ENCODE measurements at regions not wholly inside any gene's neighbourhood (a gene's known extent, or its start where the extent isn't known, plus 50 kb on each side); places are given as distances from the start of the nearest gene placed in this dataset.
"Not testable (repeated sequence)": the region's sequence is repeated elsewhere in the genome, so short reads cannot be mapped to it uniquely, and the experiment has no call there.

GRCh38 chr6:6414931-6415330, 94.5 kb upstream of the F13A1 start:
- no peak for DNase-seq

GRCh38 chr6:6417475-6417874, 97.0 kb upstream of the F13A1 start:
- DNase-seq, result no peak

GRCh38 chr6:6418421-6418820, 98.0 kb upstream of the F13A1 start:
- DNase-seq, result no peak

GRCh38 chr6:6420107-6420506, 99.6 kb upstream of the F13A1 start:
- DNase-seq, result no peak

GRCh38 chr6:6434151-6434550, 113.7 kb upstream of the F13A1 start:
- no peak for DNase-seq

- DNase-seq, result no peak
Observed at GRCh38 chr6:6434723-6435122, 114.3 kb upstream of the F13A1 start.

- no peak for DNase-seq
Observed at GRCh38 chr6:6436366-6436765, 115.9 kb upstream of the F13A1 start.

- DNase-seq, result no peak
Observed at GRCh38 chr6:6436946-6437345, 116.5 kb upstream of the F13A1 start.

- DNase-seq, result no peak
Observed at GRCh38 chr6:6438286-6438685, 117.8 kb upstream of the F13A1 start.

GRCh38 chr6:6439778-6440177, 119.3 kb upstream of the F13A1 start:
- no peak for DNase-seq

GRCh38 chr6:6452002-6452401, 131.5 kb upstream of the F13A1 start:
- no peak for DNase-seq

GRCh38 chr6:6453186-6453585, 132.7 kb upstream of the F13A1 start:
- no peak for DNase-seq

GRCh38 chr6:6455272-6455671, 133.2 kb upstream of the LY86 start:
- DNase-seq, result no peak

GRCh38 chr6:6458172-6458571, 130.3 kb upstream of the LY86 start:
- no peak for DNase-seq

GRCh38 chr6:6459963-6460362, 128.6 kb upstream of the LY86 start:
- DNase-seq, result not testable (repeated sequence)

- no peak for DNase-seq
Observed at GRCh38 chr6:6460416-6460815, 128.1 kb upstream of the LY86 start.

- no peak for DNase-seq
Observed at GRCh38 chr6:6461138-6461537, 127.4 kb upstream of the LY86 start.

GRCh38 chr6:6466967-6467761, 121.4 kb upstream of the LY86 start:
- DNase-seq, result no peak

- DNase-seq, result no peak
Observed at GRCh38 chr6:6469074-6469473, 119.4 kb upstream of the LY86 start.

GRCh38 chr6:6470123-6470522, 118.4 kb upstream of the LY86 start:
- DNase-seq, result no peak

GRCh38 chr6:6471276-6471675, 117.2 kb upstream of the LY86 start:
- no peak for DNase-seq

GRCh38 chr6:6474170-6474920, 114.2 kb upstream of the LY86 start:
- DNase-seq, result no peak

GRCh38 chr6:6479785-6480184, 108.7 kb upstream of the LY86 start:
- no peak for DNase-seq

GRCh38 chr6:6482256-6482655, 106.3 kb upstream of the LY86 start:
- no peak for DNase-seq

Data from skin of body (tissue), 1 donor.